Gastrocnemius medialis (tissue), 4 donors: ENCODE measurements at regions not wholly inside any gene's neighbourhood (a gene's known extent, or its start where the extent isn't known, plus 50 kb on each side); places are given as distances from the start of the nearest gene placed in this dataset.

Source experiments
- CTCF ChIP-seq, 5 experiments: fragments of 450-650 bp in 3 of 5; fragments of 200-600 bp in 2 of 5; sonication (generic) in 2 of 5; IDR thresholded peaks in 4 of 5; conservative IDR thresholded peaks in 1 of 5; 1 replicate in 4 of 5; 2 replicates in 1 of 5; pipeline ENCODE4 v1.5.1; 2016 to 2019; ENCODE audit warnings: antibody characterized with exemption in 5 of 5, mild to moderate bottlenecking in 3 of 5, moderate library complexity in 3 of 5
- POLR2A ChIP-seq, 2 donors: fragments of 450-650 bp; IDR thresholded peaks; one replicate each; pipeline ENCODE4 v1.6.1; 2017; ENCODE audit warnings: antibody characterized with exemption in 2 of 2, mild to moderate bottlenecking in 2 of 2, moderate library complexity in 2 of 2

- no peak for TF ChIP-seq CTCF (IDR thresholded peaks at IDR 0.05 in 4 of 5, conservative IDR thresholded peaks at IDR 0.05 in 1 of 5)
- no peak for TF ChIP-seq POLR2A (IDR thresholded peaks at IDR 0.05)
Observed at GRCh38 chr16:54525104-54525503, 238.5 kb upstream of the IRX3 start.
